HG03060 (cell line): ENCODE measurements at regions not wholly inside any gene's neighbourhood (a gene's known extent, or its start where the extent isn't known, plus 50 kb on each side); places are given as distances from the start of the nearest gene placed in this dataset.
A peak's percentile ranks its signal among the peaks of the same experiment; 100 is the strongest.
"Not testable (repeated sequence)": the region's sequence is repeated elsewhere in the genome, so short reads cannot be mapped to it uniquely, and the experiment has no call there.

Experiments
- ATAC-seq: cut with Tn5 transposase; IDR thresholded peaks from one replicate; pipeline ENCODE4 v1.9.1; 2021; ENCODE audit warnings: low read depth, moderate number of reproducible peaks; ENCODE audit not compliant: unreplicated experiment

GRCh38 chr6:134647861-134648260 lies 302.0 kb downstream of the ALDH8A1 start:
- ATAC-seq = no peak

GRCh38 chr6:134642819-134643218 lies 307.1 kb downstream of the ALDH8A1 start:
- ATAC-seq = no peak

- ATAC-seq = no peak
These were observed 307.6 kb downstream of the ALDH8A1 start for GRCh38 chr6:134642279-134642678.

- peak; percentile 76 for ATAC-seq
These were observed 308.9 kb downstream of the ALDH8A1 start for GRCh38 chr6:134640975-134641429.

GRCh38 chr6:134640229-134640628 lies 309.7 kb downstream of the ALDH8A1 start:
- ATAC-seq = no peak

- no peak for ATAC-seq
These were observed 312.0 kb downstream of the ALDH8A1 start for GRCh38 chr6:134637847-134638437.

- no peak for ATAC-seq
These were observed 312.6 kb downstream of the ALDH8A1 start for GRCh38 chr6:134637282-134637681.

GRCh38 chr6:134636186-134636799 lies 313.6 kb downstream of the ALDH8A1 start:
- ATAC-seq = no peak

GRCh38 chr6:134634966-134635365 lies 314.9 kb downstream of the ALDH8A1 start:
- ATAC-seq = no peak

GRCh38 chr6:134634466-134634865 lies 315.4 kb downstream of the ALDH8A1 start:
- ATAC-seq = no peak

GRCh38 chr6:134632982-134633940 lies 315.3 kb upstream of the SGK1 start:
- ATAC-seq = not testable (repeated sequence)

GRCh38 chr6:134632024-134632423 lies 314.1 kb upstream of the SGK1 start:
- no peak for ATAC-seq

- ATAC-seq = no peak
These were observed 313.5 kb upstream of the SGK1 start for GRCh38 chr6:134631398-134631924.

GRCh38 chr6:134630508-134631121 lies 312.7 kb upstream of the SGK1 start:
- no peak for ATAC-seq

GRCh38 chr6:134628154-134628553 lies 310.2 kb upstream of the SGK1 start:
- ATAC-seq = no peak

GRCh38 chr6:134627707-134628106 lies 309.8 kb upstream of the SGK1 start:
- ATAC-seq = no peak

GRCh38 chr6:134626589-134626988 lies 308.7 kb upstream of the SGK1 start:
- no peak for ATAC-seq

GRCh38 chr6:134626086-134626485 lies 308.2 kb upstream of the SGK1 start:
- no peak for ATAC-seq

- ATAC-seq = no peak
These were observed 306.9 kb upstream of the SGK1 start for GRCh38 chr6:134624781-134625180.

GRCh38 chr6:134623401-134623800 lies 305.5 kb upstream of the SGK1 start:
- ATAC-seq = no peak
